NCI-H2029 treated with DMSO at 0.1 percent for 48 hours (cell line): ENCODE measurements at regions not wholly inside any gene's neighbourhood (a gene's known extent, or its start where the extent isn't known, plus 50 kb on each side); places are given as distances from the start of the nearest gene placed in this dataset.
"Not testable (repeated sequence)": the region's sequence is repeated elsewhere in the genome, so short reads cannot be mapped to it uniquely, and the experiment has no call there.

Experiments
- DNase-seq: peaks from one replicate; lab custom pipeline; 2025; lab: John Stamatoyannopoulos, UW

DNA sequence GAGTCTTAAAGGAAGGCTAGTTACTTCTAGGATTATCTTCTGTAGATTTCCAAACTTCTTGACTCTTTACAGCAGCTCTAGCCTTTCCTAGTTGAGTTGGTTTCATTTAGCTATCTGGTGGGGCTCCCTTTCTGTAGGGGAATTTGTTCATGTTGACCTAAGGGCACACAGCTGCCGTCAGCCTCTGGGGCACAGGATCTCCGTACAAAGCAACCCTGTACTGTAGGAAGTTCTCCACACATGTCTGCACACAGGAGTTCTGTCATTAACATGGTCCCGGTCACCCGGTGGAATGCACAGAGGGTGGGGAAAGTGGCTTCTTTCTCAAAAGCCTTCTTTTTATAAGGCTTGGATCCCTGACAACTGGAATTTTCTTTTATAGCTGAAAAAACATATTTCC lies 88.7 kb upstream of the TNIK start:
- DNase-seq: no peak

- DNase-seq: no peak
Observed at GRCh38 chr3:171543759-171544300, 83.6 kb upstream of the TNIK start.

GRCh38 chr3:171542976-171543375 lies 82.8 kb upstream of the TNIK start:
- DNase-seq: peak; percentile 13

GRCh38 chr3:171541647-171542046 lies 81.4 kb upstream of the TNIK start:
- DNase-seq: no peak

DNA sequence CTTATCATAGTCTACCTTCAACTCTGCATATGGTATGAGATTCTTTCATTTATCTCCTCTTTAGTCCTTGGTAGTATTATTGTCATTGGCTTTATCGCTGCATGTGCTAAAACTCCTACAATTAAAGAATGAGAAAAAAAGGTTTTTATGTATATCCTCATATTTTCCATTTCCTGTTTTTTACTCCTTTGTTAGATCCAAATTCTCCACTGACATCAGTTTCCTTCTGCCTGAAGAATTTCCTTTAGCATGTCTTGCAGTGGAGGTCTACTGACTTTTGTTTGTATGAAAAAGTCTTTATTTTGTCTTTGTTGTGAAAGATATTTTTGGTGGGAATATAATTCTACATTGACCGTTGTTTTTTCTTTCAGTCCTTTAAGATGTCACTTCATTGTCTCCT lies 81.0 kb upstream of the TNIK start:
- no peak for DNase-seq

DNA sequence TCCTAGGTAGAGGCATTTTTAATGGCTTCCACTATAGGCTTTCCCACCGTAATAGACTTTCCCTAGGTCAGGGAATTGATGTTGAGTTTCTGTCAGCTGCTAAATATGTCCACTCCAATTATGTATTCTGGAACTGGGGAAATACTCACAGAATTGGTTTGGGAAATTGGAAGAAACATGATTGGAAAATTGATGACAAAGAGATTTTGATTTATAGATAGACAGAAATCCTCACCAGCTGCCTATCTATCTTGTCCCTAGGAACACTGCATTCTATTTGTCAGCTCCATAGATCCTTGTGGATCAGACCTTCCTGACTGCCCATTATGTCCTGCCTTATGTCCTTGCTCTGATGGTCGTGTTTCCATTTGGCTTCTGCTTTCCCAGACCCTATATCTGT lies 75.6 kb upstream of the TNIK start:
- no peak for DNase-seq

GRCh38 chr3:171535133-171535532 lies 74.9 kb upstream of the TNIK start:
- DNase-seq: no peak

- DNase-seq: no peak
Observed at GRCh38 chr3:171533702-171534101, 73.5 kb upstream of the TNIK start.

- DNase-seq: no peak
Observed at GRCh38 chr3:171532294-171532693, 72.1 kb upstream of the TNIK start.

- no peak for DNase-seq
Observed at GRCh38 chr3:171531716-171532115, 71.5 kb upstream of the TNIK start.

DNA sequence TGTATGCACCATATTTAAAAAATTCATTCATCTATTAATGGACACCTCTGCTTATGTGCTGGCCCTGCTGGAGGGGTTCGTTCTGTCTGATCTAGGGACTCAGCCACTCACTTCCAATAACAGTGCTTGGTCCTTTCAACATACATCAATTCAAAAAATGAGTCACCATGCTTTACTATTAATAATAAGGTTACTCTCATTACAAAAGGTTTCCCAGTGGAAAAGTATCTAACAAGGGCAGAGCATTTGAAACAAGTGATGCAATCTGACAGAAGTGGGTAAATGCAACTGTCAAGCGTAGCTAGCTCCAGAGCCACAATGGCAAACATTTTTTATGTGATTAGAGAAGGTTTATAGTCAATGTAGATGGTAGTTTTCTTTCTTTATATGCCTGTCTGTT lies 67.9 kb upstream of the TNIK start:
- DNase-seq: no peak

GRCh38 chr3:171526869-171527268 lies 66.7 kb upstream of the TNIK start:
- no peak for DNase-seq

DNA sequence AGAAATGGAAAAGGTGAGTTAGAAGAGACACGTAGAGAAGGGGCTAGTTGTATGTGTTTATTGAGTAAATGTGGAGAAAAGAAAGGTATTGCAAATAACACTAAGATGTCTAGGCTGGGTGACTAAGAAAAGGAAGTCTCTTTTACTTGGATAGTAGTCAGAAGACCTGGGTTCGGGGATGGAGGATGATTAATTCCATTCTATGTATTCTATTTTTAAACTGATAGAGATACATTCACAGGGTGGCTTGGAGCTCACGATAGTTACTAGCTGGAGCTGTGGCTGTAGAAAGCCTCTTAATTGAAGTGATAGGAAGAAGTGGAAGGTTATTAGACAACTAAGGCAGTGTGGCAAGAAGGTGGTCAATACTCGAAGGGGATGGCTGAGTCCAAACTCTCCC lies 65.9 kb upstream of the TNIK start:
- no peak for DNase-seq

GRCh38 chr3:171525437-171525836 lies 65.2 kb upstream of the TNIK start:
- DNase-seq: no peak

- DNase-seq: no peak
Observed at GRCh38 chr3:171524921-171525310, 64.7 kb upstream of the TNIK start.

DNA sequence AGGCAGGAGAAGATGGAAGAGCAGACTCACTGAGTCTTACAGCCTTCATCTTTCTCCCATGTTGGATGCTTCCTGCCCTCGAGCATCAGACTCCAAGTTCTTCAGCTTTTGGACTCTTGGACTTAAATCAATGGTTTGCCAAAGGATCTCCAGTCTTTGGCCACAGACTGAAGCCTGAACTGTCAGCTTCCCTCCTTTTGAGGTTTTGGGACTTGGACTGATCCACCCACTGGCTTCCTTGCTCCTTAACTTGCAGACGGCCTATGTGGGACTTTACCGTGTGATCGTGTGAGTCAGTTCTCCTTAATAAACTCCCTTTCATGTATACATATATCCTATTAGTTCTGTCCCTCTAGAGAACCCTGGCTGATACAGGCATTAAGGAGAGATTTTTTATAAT lies 62.4 kb upstream of the TNIK start:
- no peak for DNase-seq

- DNase-seq: not testable (repeated sequence)
Observed at GRCh38 chr3:171519423-171519822, 59.2 kb upstream of the TNIK start.

- no peak for DNase-seq
Observed at GRCh38 chr3:171516765-171517164, 56.6 kb upstream of the TNIK start.

DNA sequence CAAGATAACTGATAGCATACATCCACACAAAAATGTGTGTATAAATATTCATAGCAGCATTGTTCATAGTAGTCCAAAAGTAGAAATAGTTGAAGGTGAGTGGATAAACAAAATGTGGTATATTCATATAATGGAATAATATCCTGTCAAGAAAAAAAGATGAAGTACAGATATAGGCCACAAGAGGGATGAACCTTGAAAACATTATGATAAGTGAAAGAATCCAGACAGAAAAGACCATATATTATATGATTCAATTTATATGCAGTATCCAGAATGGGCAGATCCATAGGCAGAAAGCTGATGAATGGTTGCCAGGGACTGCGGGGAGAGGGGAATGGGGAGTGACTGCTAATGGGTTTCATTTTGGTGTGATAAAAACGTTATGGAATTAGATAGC lies 54.3 kb upstream of the TNIK start:
- DNase-seq: no peak

DNA sequence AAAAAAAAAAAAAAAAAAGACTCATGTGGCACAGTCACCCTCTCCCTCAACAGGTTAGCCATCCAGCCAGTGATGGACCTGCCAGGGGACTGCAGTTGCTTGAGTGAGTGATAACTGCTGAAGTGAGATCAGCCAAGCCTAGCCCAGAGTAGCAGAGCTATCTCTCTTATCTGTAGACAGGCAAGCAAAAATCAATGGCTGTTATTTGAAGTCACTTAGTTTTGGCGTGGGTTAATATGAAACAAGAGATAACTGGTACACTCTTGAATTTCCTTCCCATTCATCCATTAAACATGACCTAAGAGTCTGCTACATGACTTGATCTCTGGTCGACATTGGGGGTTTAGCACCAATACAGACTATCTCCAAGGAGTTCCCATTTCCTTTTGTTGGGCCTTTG lies 51.2 kb upstream of the TNIK start:
- DNase-seq: no peak
